Vagina (tissue), 2 donors: ENCODE measurements at regions not wholly inside any gene's neighbourhood (a gene's known extent, or its start where the extent isn't known, plus 50 kb on each side); places are given as distances from the start of the nearest gene placed in this dataset.

Experiments used
- DNase-seq, 2 donors: peaks; one replicate each; pipeline ENCODE4 v3.0.0-alpha.2; 2017; ENCODE audit errors: extremely low spot score in 2 of 2
- H3K27ac ChIP-seq: fragments of 200-600 bp; sonication (generic); one replicate; pipeline ENCODE4 v1.5.1; 2019
- H3K27me3 ChIP-seq: fragments of 200-600 bp; sonication (generic); one replicate; pipeline ENCODE4 v1.5.1; 2019
- H3K36me3 ChIP-seq, 2 donors: fragments of 200-600 bp; sonication (generic); one replicate each; pipeline ENCODE4 v1.5.1; 2017 to 2019
- H3K4me1 ChIP-seq: fragments of 200-600 bp; sonication (generic); one replicate; pipeline ENCODE4 v1.5.1; 2019
- H3K4me3 ChIP-seq, 2 donors: fragments of 200-600 bp; sonication (generic); 1 replicate in 1 of 2; 2 replicates in 1 of 2; pipeline ENCODE4 v1.5.1; 2016 to 2019
- H3K9me3 ChIP-seq: fragments of 200-600 bp; sonication (generic); one replicate; pipeline ENCODE4 v1.5.1; 2019
- CTCF ChIP-seq, 3 experiments: fragments of 450-650 bp in 2 of 3; fragments of 200-600 bp in 1 of 3; sonication (generic) in 1 of 3; IDR thresholded peaks; one replicate each; pipeline ENCODE4 v1.5.1; 2017 to 2019; ENCODE audit warnings: antibody characterized with exemption in 3 of 3, mild to moderate bottlenecking in 2 of 3, moderate library complexity in 2 of 3
- POLR2A ChIP-seq, 2 donors: fragments of 450-650 bp; IDR thresholded peaks; one replicate each; pipeline ENCODE4 v1.6.1; 2017; ENCODE audit warnings: antibody characterized with exemption in 2 of 2, mild to moderate bottlenecking in 2 of 2, moderate library complexity in 2 of 2
- POLR2AphosphoS5 ChIP-seq, 2 donors: sonication (generic); formaldehyde crosslinking; IDR thresholded peaks; one replicate each; pipeline ENCODE4 v1.9.0; 2017; ENCODE audit warnings: antibody characterized with exemption in 2 of 2, mild to moderate bottlenecking in 2 of 2, low read depth in 1 of 2; ENCODE audit not compliant: insufficient read depth in 1 of 2
- intact Hi-C: fragments of 100-400 bp; cut with DNase I; formaldehyde crosslinking; loops from one replicate; pipeline ENCODE4 v1.15.1; 2023

GRCh38 chr6:4437342-4437741, 302.0 kb upstream of the ECI2 start:
- Histone ChIP-seq H3K27me3 (no peaks in the 10 kb centered on the region), H3K4me1 (no peaks in the 10 kb centered on the region), H3K36me3 (no peaks in the 10 kb centered on the region), H3K27ac (no peak overlapping the region), H3K4me3 (no peak overlapping the region), H3K9me3 (no peaks in the 10 kb centered on the region)
- DNase-seq: no peak
- intact Hi-C loops: no loop called here
- TF ChIP-seq CTCF (IDR thresholded peaks at IDR 0.05) (no peak), POLR2AphosphoS5 (IDR thresholded peaks at IDR 0.05; ENCODE audit: insufficient read depth in 1 of 2, low read depth in 1 of 2) (no peak), POLR2A (IDR thresholded peaks at IDR 0.05) (no peak)

GRCh38 chr6:4435981-4436445, 300.6 kb upstream of the ECI2 start:
- no peak for TF ChIP-seq POLR2A (IDR thresholded peaks at IDR 0.05)
- no peak for TF ChIP-seq POLR2AphosphoS5 (IDR thresholded peaks at IDR 0.05; ENCODE audit: insufficient read depth in 1 of 2, low read depth in 1 of 2)
- TF ChIP-seq CTCF (IDR thresholded peaks at IDR 0.05): no peak
- H3K4me3 ChIP-seq: no peak overlapping the region
- DNase-seq: no peak

GRCh38 chr6:4434655-4435054, 299.3 kb upstream of the ECI2 start:
- H3K9me3 ChIP-seq: no peaks in the 10 kb centered on the region
- DNase-seq: no peak
- intact Hi-C loops: no loop called here
- H3K36me3 ChIP-seq: no peaks in the 10 kb centered on the region
- H3K4me1 ChIP-seq: no peaks in the 10 kb centered on the region
- H3K4me3 ChIP-seq: no peak overlapping the region
- no peak overlapping the region for H3K27ac ChIP-seq
- no peak for TF ChIP-seq POLR2A (IDR thresholded peaks at IDR 0.05)
- no peak for TF ChIP-seq POLR2AphosphoS5 (IDR thresholded peaks at IDR 0.05; ENCODE audit: insufficient read depth in 1 of 2, low read depth in 1 of 2)
- H3K27me3 ChIP-seq: no peaks in the 10 kb centered on the region

More at GRCh38 chr6:4435981-4436445, 300.6 kb upstream of the ECI2 start:
- H3K27ac ChIP-seq: no peak overlapping the region
- H3K27me3 ChIP-seq: no peaks in the 10 kb centered on the region
- no peaks in the 10 kb centered on the region for H3K4me1 ChIP-seq
- H3K9me3 ChIP-seq: no peaks in the 10 kb centered on the region
- H3K36me3 ChIP-seq: no peaks in the 10 kb centered on the region
- intact Hi-C loops: no loop called here

- H3K9me3 ChIP-seq: no peaks in the 10 kb centered on the region
- no peaks in the 10 kb centered on the region for H3K4me1 ChIP-seq
- DNase-seq: no peak
- no peak for TF ChIP-seq CTCF (IDR thresholded peaks at IDR 0.05)
- no peak for TF ChIP-seq POLR2A (IDR thresholded peaks at IDR 0.05)
- no peak for TF ChIP-seq POLR2AphosphoS5 (IDR thresholded peaks at IDR 0.05; ENCODE audit: insufficient read depth in 1 of 2, low read depth in 1 of 2)
- no peaks in the 10 kb centered on the region for H3K27me3 ChIP-seq
- H3K4me3 ChIP-seq: no peak overlapping the region
- no peak overlapping the region for H3K27ac ChIP-seq
- no peaks in the 10 kb centered on the region for H3K36me3 ChIP-seq
- intact Hi-C loops: no loop called here
Observed at GRCh38 chr6:4433199-4433598, 297.8 kb upstream of the ECI2 start.

GRCh38 chr6:4426968-4427367, 291.6 kb upstream of the ECI2 start:
- Histone ChIP-seq H3K27ac (no peak overlapping the region), H3K4me1 (no peaks in the 10 kb centered on the region), H3K27me3 (no peaks in the 10 kb centered on the region), H3K4me3 (no peak overlapping the region), H3K9me3 (no peaks in the 10 kb centered on the region), H3K36me3 (no peaks in the 10 kb centered on the region)
- intact Hi-C loops: no loop called here
- no peak for TF ChIP-seq POLR2A (IDR thresholded peaks at IDR 0.05)
- TF ChIP-seq POLR2AphosphoS5 (IDR thresholded peaks at IDR 0.05; ENCODE audit: insufficient read depth in 1 of 2, low read depth in 1 of 2): no peak
- TF ChIP-seq CTCF (IDR thresholded peaks at IDR 0.05): no peak
- no peak for DNase-seq
